ENCODE measurements at regions not wholly inside any gene's neighbourhood (a gene's known extent, or its start where the extent isn't known, plus 50 kb on each side); places are given as distances from the start of the nearest gene placed in this dataset.
"Not testable (repeated sequence)": the region's sequence is repeated elsewhere in the genome, so short reads cannot be mapped to it uniquely, and the experiment has no call there.

DNA sequence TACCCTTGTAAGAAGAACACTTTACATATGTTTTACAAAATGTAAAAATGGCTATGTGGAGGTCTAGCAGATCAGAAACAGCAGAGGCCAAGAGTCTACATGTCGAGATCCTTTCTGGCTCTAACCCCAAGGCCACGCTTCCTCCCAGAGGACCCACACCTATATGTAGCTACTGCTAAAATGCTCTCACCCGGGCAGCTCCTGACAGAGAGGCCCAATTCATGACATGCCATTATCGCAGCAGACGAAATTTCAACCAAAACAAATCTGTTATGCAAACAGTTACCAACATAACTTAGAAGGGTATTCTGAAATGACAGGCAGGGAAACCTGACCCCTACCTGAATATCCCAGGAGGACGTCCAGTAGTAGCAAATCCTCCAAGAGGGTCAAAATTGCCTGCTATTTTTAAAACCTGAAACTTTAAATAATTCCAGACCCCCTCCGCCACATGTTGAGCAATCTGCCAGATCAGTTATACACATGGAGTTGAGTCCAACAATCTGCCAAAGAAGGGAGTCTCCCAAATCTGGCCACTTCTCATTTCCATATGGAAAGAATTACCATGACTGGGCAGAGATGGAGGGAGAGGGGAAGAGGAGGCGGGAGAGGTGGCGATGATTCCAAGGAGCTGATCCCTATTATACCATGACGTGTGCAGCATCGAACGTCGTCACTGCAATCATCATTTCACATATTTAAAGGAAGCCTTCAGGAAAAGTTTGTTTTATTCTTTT, 192.9 kb upstream of the TBL1X start:
- no peak for DNase-seq

- no peak for DNase-seq
These were observed 191.1 kb upstream of the TBL1X start for GRCh38 chrX:9273744-9274143.

DNA sequence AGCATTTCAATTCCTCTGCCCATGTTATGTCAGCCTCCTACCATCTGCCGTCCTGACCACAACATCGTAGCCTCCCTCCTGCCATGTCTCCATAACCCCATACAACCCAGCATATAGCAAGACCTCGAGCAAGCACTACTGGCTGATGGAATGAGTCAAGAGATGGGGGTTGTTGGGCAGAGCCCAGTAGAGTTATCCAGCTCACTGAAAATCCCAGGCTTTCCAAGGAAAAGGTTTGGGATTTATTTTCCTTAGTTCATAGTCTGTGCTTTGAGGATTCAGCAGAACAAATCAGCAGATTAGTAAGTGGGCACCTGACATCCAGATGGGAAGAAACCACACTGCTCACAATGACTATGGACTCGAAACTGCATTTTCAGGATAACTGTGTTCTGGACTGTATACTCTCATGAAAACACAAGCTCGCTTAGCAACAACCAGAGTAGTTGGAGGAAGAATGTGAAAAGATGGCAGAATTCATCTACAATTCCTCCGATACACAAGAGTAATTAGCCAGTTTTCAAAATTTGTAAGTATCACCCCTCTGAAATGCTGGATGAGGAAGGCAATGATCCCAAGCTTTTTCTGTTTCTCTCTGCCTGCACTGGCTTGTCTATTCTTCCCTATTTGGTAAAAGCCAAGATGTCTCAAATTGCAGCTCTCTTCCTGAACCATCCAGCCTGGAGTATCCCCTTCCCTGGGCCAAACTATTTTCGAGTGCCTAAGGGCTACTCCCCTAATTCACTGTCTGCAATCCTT, 186.2 kb upstream of the TBL1X start:
- DNase-seq: no peak

- no peak for DNase-seq
These were observed 185.7 kb upstream of the TBL1X start for GRCh38 chrX:9279234-9279544.

GRCh38 chrX:9280831-9281230, 184.0 kb upstream of the TBL1X start:
- no peak for DNase-seq

DNA sequence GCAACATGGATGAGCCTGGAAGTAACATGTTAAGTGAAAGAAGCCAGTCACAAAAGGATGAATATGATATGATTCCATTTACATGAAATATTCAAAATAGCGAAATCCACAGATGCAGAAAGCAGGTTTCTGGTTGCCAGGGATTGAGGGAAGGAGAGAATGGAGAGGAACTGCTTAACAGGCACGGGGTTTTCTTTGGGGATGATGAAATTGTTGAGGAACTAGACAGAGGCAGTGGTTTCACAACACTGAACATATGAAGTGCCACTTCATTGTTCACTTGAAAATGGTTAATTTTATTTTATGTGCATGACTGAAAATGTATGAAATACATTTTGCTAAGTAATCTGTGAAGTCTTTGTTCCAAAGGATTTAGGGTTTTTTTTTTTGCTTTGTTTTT, 182.5 kb upstream of the TBL1X start:
- DNase-seq: no peak

DNA sequence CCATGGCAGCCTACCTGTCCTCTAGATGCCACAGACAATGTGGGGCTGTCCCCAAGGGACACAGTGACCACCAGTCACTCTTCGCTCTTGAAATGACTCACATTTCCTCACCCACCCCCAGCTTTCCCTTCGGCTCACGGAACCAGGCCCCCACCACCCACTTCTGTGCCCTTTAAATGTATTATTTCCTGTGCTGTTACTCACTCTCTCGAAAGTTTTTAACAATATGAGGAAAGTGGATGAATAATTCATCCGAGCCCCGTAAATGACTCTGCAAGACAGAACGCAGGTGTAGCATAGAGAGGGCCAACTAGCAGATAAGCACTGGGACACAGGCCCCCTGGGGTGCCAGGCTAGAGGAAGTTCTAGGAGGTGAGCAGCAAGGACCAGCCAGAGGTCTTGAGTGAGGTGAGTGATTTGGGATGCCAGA, 179.5 kb upstream of the TBL1X start:
- no peak for DNase-seq

DNA sequence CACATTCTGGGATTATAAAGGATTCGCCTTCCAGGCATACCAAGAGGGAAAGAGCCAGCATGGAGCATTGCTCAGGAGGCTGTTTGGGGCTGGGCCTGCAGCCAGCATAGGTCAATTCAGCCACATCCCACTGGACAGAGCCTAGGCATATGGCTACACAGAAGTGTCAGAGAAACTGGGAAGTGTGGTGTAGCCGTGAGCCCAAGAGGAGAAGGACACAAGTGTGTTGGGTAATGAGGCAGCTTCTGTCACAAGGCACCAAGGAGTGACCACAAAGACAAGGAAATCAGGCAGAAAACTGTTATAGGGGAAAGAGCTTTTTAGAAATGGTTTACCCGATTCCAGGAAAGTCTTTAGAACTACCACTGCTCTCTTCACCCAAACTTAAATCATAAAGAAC, 178.6 kb upstream of the TBL1X start:
- DNase-seq: no peak

GRCh38 chrX:9291629-9292028, 173.2 kb upstream of the TBL1X start:
- peak; percentile 70 for DNase-seq

DNA sequence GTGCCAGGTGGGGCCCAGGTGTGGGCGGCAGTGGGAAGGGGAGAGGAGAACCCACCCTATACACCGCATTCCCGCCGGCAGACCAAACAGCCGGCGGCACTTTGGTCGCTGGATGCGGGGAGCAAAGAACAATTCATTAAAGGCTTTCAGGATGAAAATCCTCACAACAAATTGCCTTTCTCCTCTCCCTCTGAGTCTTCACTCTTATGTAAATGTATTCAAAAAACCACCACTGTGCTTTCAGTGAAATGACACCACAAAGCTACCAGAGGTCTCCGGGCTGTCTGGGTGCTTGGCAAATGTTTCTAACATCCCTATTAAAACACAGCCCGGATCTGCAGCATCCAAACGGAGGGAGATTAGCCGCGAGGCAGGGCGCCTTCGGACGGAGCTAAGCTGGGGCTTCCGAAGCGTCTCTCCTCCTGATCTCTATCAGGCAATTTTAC, 171.8 kb upstream of the TBL1X start:
- DNase-seq: no peak

GRCh38 chrX:9293903-9294302, 171.0 kb upstream of the TBL1X start:
- no peak for DNase-seq

DNA sequence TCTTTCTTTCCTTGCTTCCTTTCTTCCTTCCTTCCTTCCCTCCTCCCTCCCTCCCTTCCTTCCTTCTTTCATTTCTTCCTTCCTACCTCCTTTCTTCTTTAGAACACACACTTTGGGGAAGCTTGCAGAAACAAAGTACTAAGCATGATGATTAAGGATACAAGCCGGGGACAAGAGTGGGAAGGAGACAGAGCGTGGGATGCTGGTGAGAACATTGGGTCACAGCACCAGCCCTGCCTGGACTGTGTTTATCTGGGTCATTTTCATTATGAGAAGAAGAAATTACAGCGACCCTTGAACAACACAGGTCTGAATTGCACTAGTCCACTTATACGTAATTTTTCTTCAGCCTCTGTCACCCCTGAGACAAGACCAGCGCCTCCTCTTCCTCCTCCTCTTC, 169.3 kb upstream of the TBL1X start:
- no peak for DNase-seq

DNA sequence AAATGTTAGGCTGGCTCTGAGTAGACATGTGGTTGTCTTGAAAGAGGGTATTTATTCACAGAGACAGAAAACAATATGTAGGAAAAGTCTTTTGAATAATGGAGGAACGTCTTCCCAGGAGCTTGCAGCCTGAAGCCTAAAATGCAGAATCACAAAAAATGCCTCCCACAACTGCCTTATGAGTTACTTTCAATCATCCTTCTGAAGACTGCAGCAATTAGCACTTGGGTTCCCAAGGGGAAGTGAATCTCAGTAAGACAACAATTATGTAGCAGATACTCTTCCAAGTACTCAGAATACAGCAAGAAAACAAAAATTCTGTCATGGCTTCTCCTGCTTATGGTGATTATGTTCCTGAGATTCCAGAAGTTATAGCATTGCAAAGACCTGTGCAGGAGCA, 166.6 kb upstream of the TBL1X start:
- no peak for DNase-seq

- DNase-seq: not testable (repeated sequence)
These were observed 165.2 kb upstream of the TBL1X start for GRCh38 chrX:9299681-9300080.

GRCh38 chrX:9301836-9302235, 163.0 kb upstream of the TBL1X start:
- DNase-seq: no peak

DNA sequence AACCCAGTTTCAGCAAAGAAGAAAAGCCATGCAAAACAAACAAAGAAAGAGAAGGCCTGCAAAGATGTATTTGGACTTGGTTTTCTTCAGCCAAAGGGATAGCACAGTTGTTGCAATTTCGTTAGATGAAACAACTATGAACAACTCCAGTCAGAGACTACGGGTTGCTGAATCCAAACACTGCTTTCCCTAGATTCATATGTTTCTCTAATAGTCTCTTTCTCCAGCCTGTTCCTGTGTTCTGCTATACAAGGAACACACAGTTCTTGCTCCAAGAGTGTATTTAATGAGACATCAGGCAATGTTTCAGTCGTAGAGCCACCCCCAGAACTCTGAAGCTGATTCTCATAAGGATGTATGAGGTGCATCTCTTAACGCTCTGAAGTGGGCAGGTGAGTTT, 162.5 kb upstream of the TBL1X start:
- no peak for DNase-seq

- no peak for DNase-seq
These were observed 156.4 kb upstream of the TBL1X start for GRCh38 chrX:9308426-9308825.

- no peak for DNase-seq
These were observed 154.2 kb upstream of the TBL1X start for GRCh38 chrX:9310616-9311015.

GRCh38 chrX:9311421-9312160, 153.3 kb upstream of the TBL1X start:
- DNase-seq: no peak

DNA sequence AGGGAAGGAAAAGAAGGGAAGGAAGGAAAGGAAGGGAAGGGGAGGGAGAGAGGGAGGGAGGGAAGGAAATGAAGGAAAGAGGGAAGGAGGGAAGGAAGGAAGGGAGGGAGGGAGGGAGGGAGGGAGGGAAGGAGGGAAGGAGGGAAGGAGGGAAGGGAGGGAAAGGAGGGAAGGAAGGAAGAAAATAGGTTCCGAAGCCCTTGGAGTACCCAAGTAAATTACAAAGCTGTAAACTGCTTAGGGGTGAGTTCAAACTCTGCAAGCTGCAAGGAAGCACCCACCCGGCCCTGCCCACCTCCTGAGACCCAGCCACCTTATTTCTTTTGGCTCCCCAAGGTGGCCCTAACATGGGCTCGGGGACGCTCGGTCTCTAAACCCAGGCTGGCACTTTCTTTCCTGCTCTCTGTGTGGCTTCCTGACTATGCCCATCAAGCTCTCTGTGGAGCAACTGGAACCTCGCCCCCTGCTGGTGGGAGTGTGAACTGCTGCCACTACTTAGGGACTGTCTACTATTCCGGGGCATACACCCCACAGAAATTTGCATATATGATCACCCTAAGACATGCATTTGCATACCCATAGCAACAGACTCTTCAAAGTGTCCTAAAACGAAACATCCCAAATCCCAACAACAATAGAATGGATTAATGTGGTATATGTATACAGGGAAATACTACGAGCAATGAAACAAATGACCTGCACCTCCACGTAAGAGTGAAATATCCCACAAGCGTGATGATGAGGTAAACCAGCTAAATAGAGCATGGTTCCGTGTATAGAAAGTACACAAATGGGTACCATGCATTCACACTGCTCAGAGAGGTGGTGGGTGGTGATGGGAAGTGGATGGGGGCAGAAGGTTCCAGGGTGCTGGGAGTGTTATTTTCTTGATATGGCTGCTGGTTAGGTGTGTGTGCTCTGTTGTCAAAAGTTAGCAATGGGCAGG, 151.7 kb upstream of the TBL1X start:
- DNase-seq: no peak

GRCh38 chrX:9315086-9315485, 149.8 kb upstream of the TBL1X start:
- DNase-seq: no peak

DNA sequence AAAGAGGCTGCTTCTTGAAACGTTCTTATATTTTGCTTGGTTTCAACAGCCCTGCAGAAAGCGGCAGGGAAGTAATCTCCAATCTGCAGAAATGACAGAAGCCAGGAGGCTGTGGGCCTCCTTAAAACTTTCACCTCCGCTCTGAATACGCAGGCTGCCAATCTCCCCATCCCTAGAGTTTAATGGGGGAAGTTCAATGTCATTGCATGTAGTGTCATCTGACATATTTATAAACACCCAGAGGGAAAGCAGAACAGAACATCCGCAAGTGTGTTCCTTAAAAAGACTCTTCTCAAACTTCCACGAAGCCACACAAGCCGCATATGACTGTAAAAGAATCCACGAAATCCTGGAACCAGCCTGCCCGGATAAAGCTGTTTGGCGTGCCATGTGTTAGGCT, 148.8 kb upstream of the TBL1X start:
- DNase-seq: no peak

DNA sequence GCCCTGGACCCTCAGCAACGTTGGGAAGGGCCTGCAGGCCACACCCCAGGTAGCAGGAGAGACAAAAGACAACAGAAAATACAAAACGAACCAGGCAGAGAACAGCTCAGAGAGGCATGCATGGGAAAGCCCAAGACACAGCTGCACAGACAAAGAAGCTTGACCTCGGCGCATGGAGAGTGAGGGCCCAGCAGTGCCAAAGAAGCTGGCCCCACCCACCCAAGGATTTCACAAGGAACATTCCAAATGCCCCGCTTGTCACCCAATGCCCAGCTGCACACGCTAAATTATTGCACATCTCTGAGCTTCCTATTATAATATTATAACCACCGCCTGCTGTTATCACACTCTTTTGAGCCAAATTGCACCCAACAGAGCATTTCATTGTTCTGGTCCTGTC, 147.7 kb upstream of the TBL1X start:
- DNase-seq: no peak

Data from NCI-H510A treated with DMSO at 0.1 percent for 48 hours (cell line).